A673 (cell line): ENCODE measurements at regions not wholly inside any gene's neighbourhood (a gene's known extent, or its start where the extent isn't known, plus 50 kb on each side); places are given as distances from the start of the nearest gene placed in this dataset.

Source experiments
- BruUV-seq: library from RNA; stranded (reverse); fragments of 400-500 nt; replicated peaks from 2 replicates; lab custom pipeline; 2021; lab: Mats Ljungman, UMichigan
- CTCF ChIA-PET: fragments of 300-600 bp; sonication (Branson Sonifier 250); formaldehyde crosslinking; loops from one replicate; lab custom pipeline; 2022; ENCODE audit warnings: antibody characterized with exemption; lab: Charles Lee
- POLR2A ChIA-PET: fragments of 300-600 bp; sonication (Branson Sonifier 250); formaldehyde crosslinking; loops from one replicate; lab custom pipeline; 2022; ENCODE audit warnings: antibody characterized with exemption; ENCODE audit not compliant: low non-redundant PET; lab: Charles Lee
- DNase-seq: peaks from one replicate; pipeline ENCODE4 v3.0.0-alpha.2; 2015; ENCODE audit warnings: low spot score
- H3K27ac ChIP-seq: fragments of 200-600 bp; sonication (generic); 2 replicates; pipeline ENCODE4 v1.5.1; 2016; ENCODE audit warnings: mixed run types, low read depth, mild to moderate bottlenecking, mixed read lengths, antibody characterized with exemption, low read length; ENCODE audit not compliant: poor library complexity, severe bottlenecking
- H3K27me3 ChIP-seq: fragments of 200-600 bp; sonication (generic); replicated peaks from 2 replicates; pipeline ENCODE4 v1.6.1; 2017; ENCODE audit warnings: mixed run types, low read depth, mild to moderate bottlenecking, mixed read lengths, antibody characterized with exemption, low read length; ENCODE audit not compliant: insufficient read depth, poor library complexity
- H3K36me3 ChIP-seq: fragments of 200-600 bp; sonication (generic); 2 replicates; pipeline ENCODE4 v1.6.1; 2016; ENCODE audit warnings: mixed run types, mild to moderate bottlenecking, mixed read lengths, antibody characterized with exemption, low read length; ENCODE audit not compliant: insufficient read depth, poor library complexity, severe bottlenecking
- H3K4me1 ChIP-seq: fragments of 200-600 bp; sonication (generic); 2 replicates; pipeline ENCODE4 v1.6.1; 2017; ENCODE audit warnings: mixed run types, mild to moderate bottlenecking, mixed read lengths, antibody characterized with exemption, low read length; ENCODE audit not compliant: insufficient read depth, poor library complexity, severe bottlenecking
- H3K4me3 ChIP-seq: fragments of 200-600 bp; sonication (generic); 2 replicates; pipeline ENCODE4 v1.5.1; 2016; ENCODE audit warnings: low read depth, mixed run types, mild to moderate bottlenecking, mixed read lengths, low read length; ENCODE audit not compliant: poor library complexity, severe bottlenecking
- H3K9me3 ChIP-seq: fragments of 200-600 bp; sonication (generic); 2 replicates; pipeline ENCODE4 v1.6.1; 2016; ENCODE audit warnings: mixed run types, low read depth, mild to moderate bottlenecking, mixed read lengths, antibody characterized with exemption, low read length; ENCODE audit not compliant: poor library complexity, severe bottlenecking
- CTCF ChIP-seq: fragments of 300-800, 200-600 bp; sonication (generic); conservative IDR thresholded peaks from 2 replicates; pipeline ENCODE4 v1.5.1; 2017; ENCODE audit warnings: low read depth, mild to moderate bottlenecking, antibody characterized with exemption, low read length, moderate library complexity, mixed read lengths
- EZH2 ChIP-seq: fragments of 200-600 bp; sonication (generic); IDR thresholded peaks from 2 replicates; pipeline ENCODE4 v1.6.1; 2017; ENCODE audit warnings: borderline replicate concordance, low read depth, mild to moderate bottlenecking, mixed read lengths, antibody characterized with exemption, low read length; ENCODE audit not compliant: poor library complexity, severe bottlenecking
- intact Hi-C: fragments of 100-400 bp; cut with micrococcal nuclease; formaldehyde crosslinking; loops from one replicate; pipeline ENCODE4 v1.10.0; 2022; ENCODE audit not compliant: unreplicated experiment

GRCh38 chr15:53197426-53197839, 407.3 kb upstream of the ONECUT1 start:
- BruUV-seq, result no TSS peak
- Histone ChIP-seq H3K27ac (no peak overlapping the region), H3K9me3 (no peaks in the 10 kb centered on the region), H3K27me3 (peaks cover 4% of the 10 kb centered on the region), H3K4me1 (no peaks in the 10 kb centered on the region), H3K4me3 (no peak overlapping the region), H3K36me3 (no peaks in the 10 kb centered on the region)
- DNase-seq, result peak; percentile 75
- ChIA-PET CTCF (interaction anchor here (0.6 to 1.0 kb wide), 2 partner anchors 119 to 413 kb away, joined by 3 to 5 read pairs; no protein-coding TSS in a partner anchor), POLR2A (no interaction called here)
- intact Hi-C loops, result loop anchor here (1.0 kb wide), 1 partner anchor 413 kb away; no protein-coding TSS in a partner anchor
- TF ChIP-seq CTCF (peak; percentile 92), EZH2 (no peak)

DNA sequence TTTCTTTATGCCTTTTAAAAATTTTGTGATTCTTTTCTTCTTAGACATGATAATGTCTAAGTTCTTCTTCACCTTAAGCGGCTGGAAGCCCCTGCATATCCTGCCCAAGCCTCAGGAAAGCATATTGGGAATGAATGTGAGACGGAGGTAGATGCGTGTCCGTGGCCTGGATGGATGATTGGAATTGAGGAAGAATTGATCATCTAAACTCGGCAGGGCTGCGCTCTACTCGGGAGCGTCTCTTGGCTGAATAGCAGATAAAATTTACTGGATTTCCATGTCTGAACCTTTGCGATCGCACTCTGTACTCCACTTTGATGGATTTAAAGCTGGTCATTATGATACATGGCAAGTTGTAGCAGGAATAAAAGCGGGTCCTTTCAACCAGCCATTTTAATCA, 406.7 kb upstream of the ONECUT1 start:
- ChIA-PET POLR2A (no interaction called here), CTCF (interaction anchor here (0.6 to 1.0 kb wide), 2 partner anchors 118 to 413 kb away, joined by 3 to 5 read pairs; no protein-coding TSS in a partner anchor)
- H3K4me3 ChIP-seq, result no peak overlapping the region
- H3K4me1 ChIP-seq, result no peaks in the 10 kb centered on the region
- DNase-seq, result no peak
- no peaks in the 10 kb centered on the region for H3K9me3 ChIP-seq
- no TSS peak for BruUV-seq
- peaks cover 4% of the 10 kb centered on the region for H3K27me3 ChIP-seq
- TF ChIP-seq CTCF (no peak), EZH2 (no peak)
- H3K36me3 ChIP-seq, result no peaks in the 10 kb centered on the region
- intact Hi-C loops, result loop anchor here (1.0 kb wide), 1 partner anchor 412 kb away; no protein-coding TSS in a partner anchor
- no peak overlapping the region for H3K27ac ChIP-seq

DNA sequence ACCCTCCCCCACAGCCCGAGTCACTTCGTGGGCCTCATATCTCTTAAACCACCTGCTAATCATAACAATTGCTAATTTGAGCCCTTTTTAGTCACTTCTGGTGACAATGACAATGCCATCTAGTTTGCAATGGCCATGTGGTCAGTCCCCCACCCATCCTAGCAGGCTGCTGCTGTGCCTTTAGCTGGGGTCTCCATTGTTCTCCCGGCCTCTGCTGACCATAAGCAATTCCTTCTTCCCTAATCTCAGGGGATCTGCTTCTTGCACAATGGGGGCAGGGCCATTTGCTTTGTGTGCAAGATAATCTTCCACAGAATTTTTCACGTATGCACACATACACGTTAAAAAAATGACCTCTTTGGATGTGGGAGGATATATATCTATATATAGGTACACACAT, 406.1 kb upstream of the ONECUT1 start:
- TF ChIP-seq EZH2 (no peak), CTCF (no peak)
- Histone ChIP-seq H3K27ac (no peak overlapping the region), H3K27me3 (peaks cover 4% of the 10 kb centered on the region), H3K36me3 (no peaks in the 10 kb centered on the region), H3K9me3 (no peaks in the 10 kb centered on the region), H3K4me3 (no peak overlapping the region), H3K4me1 (no peaks in the 10 kb centered on the region)
- CTCF ChIA-PET, result no interaction called here
- POLR2A ChIA-PET, result no interaction called here
- BruUV-seq, result no TSS peak
- intact Hi-C loops, result no loop called here
- DNase-seq, result no peak
